ENCODE measurements at regions not wholly inside any gene's neighbourhood (a gene's known extent, or its start where the extent isn't known, plus 50 kb on each side); places are given as distances from the start of the nearest gene placed in this dataset.

DNA sequence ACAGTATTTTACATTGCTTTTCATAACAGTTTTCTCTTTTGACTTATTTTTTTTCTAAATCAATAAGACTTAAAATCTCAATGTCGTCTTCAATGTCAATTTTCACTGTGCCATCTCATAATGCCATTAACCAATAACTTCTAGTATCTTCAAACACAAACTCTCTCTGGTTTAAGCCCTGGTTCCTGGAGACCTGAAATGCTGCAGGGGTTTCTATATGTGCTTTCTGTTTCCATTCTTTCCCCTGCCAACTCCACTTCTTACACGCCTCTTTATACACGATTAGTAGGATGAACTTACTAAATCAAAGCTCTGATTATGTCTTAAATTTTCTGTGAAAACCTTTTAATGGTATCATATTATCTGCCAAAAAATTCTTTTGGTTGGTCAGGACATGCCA is 191.4 kb downstream of the AMY1C start:
- Mint-ChIP-seq H3K36me3 (no peaks in the 10 kb centered on the region), H3K27ac (no peak overlapping the region), H3K27me3 (ENCODE audit: low read depth in 3 of 3) (no peaks in the 10 kb centered on the region), H3K4me1 (no peaks in the 10 kb centered on the region), H3K9me3 (peaks cover 0 to 2% (median 0%) of the 10 kb centered on the region in 7 donors), H3K4me3 (no peak overlapping the region)
- no peaks in the 10 kb centered on the region for H3K27me3 ChIP-seq (ENCODE audit: control insufficient read depth in 2 of 2, insufficient read depth in 2 of 2, low read length in 2 of 2)
- no peak for DNase-seq
- no peaks in the 10 kb centered on the region for H3K36me3 ChIP-seq (replicated peaks in 1 of 2; ENCODE audit: control insufficient read depth in 1 of 2, insufficient read depth in 2 of 2, low read length in 2 of 2)
- 0% methylated on average over 1 of the region's 3 CpGs for WGBS (ENCODE audit: insufficient coverage)
- no peak overlapping the region for H3K4me2 ChIP-seq (replicated peaks; ENCODE audit: extremely low read depth, low read length, poor library complexity, severe bottlenecking)
- no peak overlapping the region for H2AFZ ChIP-seq (ENCODE audit: insufficient read depth, low read depth, low read length, poor library complexity, severe bottlenecking)
- H3K4me1 ChIP-seq (ENCODE audit: control insufficient read depth in 1 of 2, insufficient read depth in 2 of 2, low read length in 2 of 2), result no peaks in the 10 kb centered on the region
- TF ChIP-seq, protein P1, sequence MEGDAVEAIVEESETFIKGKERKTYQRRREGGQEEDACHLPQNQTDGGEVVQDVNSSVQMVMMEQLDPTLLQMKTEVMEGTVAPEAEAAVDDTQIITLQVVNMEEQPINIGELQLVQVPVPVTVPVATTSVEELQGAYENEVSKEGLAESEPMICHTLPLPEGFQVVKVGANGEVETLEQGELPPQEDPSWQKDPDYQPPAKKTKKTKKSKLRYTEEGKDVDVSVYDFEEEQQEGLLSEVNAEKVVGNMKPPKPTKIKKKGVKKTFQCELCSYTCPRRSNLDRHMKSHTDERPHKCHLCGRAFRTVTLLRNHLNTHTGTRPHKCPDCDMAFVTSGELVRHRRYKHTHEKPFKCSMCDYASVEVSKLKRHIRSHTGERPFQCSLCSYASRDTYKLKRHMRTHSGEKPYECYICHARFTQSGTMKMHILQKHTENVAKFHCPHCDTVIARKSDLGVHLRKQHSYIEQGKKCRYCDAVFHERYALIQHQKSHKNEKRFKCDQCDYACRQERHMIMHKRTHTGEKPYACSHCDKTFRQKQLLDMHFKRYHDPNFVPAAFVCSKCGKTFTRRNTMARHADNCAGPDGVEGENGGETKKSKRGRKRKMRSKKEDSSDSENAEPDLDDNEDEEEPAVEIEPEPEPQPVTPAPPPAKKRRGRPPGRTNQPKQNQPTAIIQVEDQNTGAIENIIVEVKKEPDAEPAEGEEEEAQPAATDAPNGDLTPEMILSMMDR (IDR thresholded peaks at IDR 0.05), result no peak
- H3K79me2 ChIP-seq (ENCODE audit: insufficient read depth, low read length), result no peaks in the 10 kb centered on the region
- intact Hi-C loops (cut with micrococcal nuclease), result no loop called here
- no peaks in the 10 kb centered on the region for H4K20me1 ChIP-seq (ENCODE audit: insufficient read depth, low read length)
- H3K9me3 ChIP-seq (replicated peaks in 1 of 2; ENCODE audit: control insufficient read depth in 1 of 2, insufficient read depth in 1 of 2, low read length in 2 of 2), result no peaks in the 10 kb centered on the region
- no peak overlapping the region for H3K9ac ChIP-seq (ENCODE audit: insufficient read depth, low read length, poor library complexity, severe bottlenecking)
- H3K27ac ChIP-seq (ENCODE audit: low read depth in 1 of 2, low read length in 2 of 2), result no peak overlapping the region
- no peak overlapping the region for H3K4me3 ChIP-seq (replicated peaks in 1 of 3; ENCODE audit: low read depth in 2 of 3, low read length in 3 of 3)

DNA sequence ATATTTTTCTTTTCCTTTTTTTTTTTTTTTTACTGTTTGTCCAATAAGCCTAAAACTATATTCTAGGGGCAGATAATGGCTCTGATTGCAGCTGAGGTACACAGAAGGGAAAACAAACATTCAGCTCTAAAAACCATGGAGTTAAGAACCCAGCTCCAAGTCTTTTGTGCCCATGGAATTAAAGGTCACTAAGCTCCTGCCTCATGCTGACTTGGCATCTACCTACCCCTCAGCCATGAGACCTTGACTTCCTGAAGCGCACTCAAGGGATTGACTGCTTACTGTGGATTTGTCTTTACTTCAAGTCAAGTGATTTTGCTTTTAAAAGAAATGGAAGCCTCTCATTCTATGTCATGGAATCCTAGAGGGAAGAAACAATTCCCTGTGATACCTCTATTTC is 192.3 kb downstream of the AMY1C start:
- no peak overlapping the region for H3K9ac ChIP-seq (ENCODE audit: insufficient read depth, low read length, poor library complexity, severe bottlenecking)
- no peaks in the 10 kb centered on the region for H3K4me1 ChIP-seq (ENCODE audit: control insufficient read depth in 1 of 2, insufficient read depth in 2 of 2, low read length in 2 of 2)
- H3K4me1 Mint-ChIP-seq, result no peaks in the 10 kb centered on the region
- H3K36me3 Mint-ChIP-seq, result no peaks in the 10 kb centered on the region
- no peak overlapping the region for H3K27ac Mint-ChIP-seq
- no peaks in the 10 kb centered on the region for H3K27me3 ChIP-seq (ENCODE audit: control insufficient read depth in 2 of 2, insufficient read depth in 2 of 2, low read length in 2 of 2)
- H3K9me3 ChIP-seq (replicated peaks in 1 of 2; ENCODE audit: control insufficient read depth in 1 of 2, insufficient read depth in 1 of 2, low read length in 2 of 2), result no peaks in the 10 kb centered on the region
- WGBS (ENCODE audit: insufficient coverage), result no CpG with 5 or more reads among the region's 1 CpG
- DNase-seq, result no peak
- H3K4me2 ChIP-seq (replicated peaks; ENCODE audit: extremely low read depth, low read length, poor library complexity, severe bottlenecking), result no peak overlapping the region
- TF ChIP-seq, protein P1 (IDR thresholded peaks at IDR 0.05), result no peak
- no peaks in the 10 kb centered on the region for H4K20me1 ChIP-seq (ENCODE audit: insufficient read depth, low read length)
- H3K9me3 Mint-ChIP-seq, result peaks cover 0 to 1% (median 0%) of the 10 kb centered on the region in 7 donors
- no peak overlapping the region for H3K4me3 ChIP-seq (replicated peaks in 1 of 3; ENCODE audit: low read depth in 2 of 3, low read length in 3 of 3)
- no peaks in the 10 kb centered on the region for H3K79me2 ChIP-seq (ENCODE audit: insufficient read depth, low read length)
- H3K4me3 Mint-ChIP-seq, result no peak overlapping the region
- H2AFZ ChIP-seq (ENCODE audit: insufficient read depth, low read depth, low read length, poor library complexity, severe bottlenecking), result no peak overlapping the region
- H3K36me3 ChIP-seq (replicated peaks in 1 of 2; ENCODE audit: control insufficient read depth in 1 of 2, insufficient read depth in 2 of 2, low read length in 2 of 2), result no peaks in the 10 kb centered on the region
- no peak overlapping the region for H3K27ac ChIP-seq (ENCODE audit: low read depth in 1 of 2, low read length in 2 of 2)
- intact Hi-C loops (cut with micrococcal nuclease), result no loop called here
- H3K27me3 Mint-ChIP-seq (ENCODE audit: low read depth in 3 of 3), result no peaks in the 10 kb centered on the region
